SU-DHL-6 (cell line): ENCODE measurements at regions not wholly inside any gene's neighbourhood (a gene's known extent, or its start where the extent isn't known, plus 50 kb on each side); places are given as distances from the start of the nearest gene placed in this dataset.

Source experiments
- H2AFZ ChIP-seq: fragments of 200-600 bp; sonication (generic); 2 replicates; pipeline ENCODE4 v1.6.1; 2014; ENCODE audit warnings: low read depth, mild to moderate bottlenecking, moderate library complexity, mixed read lengths, antibody characterized with exemption, low read length; ENCODE audit not compliant: severe bottlenecking
- H3F3A ChIP-seq: fragments of 200-600 bp; shearing (Covaris generic); 2 replicates; pipeline ENCODE4 v1.6.0; 2016; ENCODE audit warnings: antibody characterized with exemption, mild to moderate bottlenecking; ENCODE audit not compliant: insufficient read depth
- H3K27ac ChIP-seq: fragments of 200-600 bp; sonication (generic); 2 replicates; pipeline ENCODE4 v1.5.1; 2016; ENCODE audit warnings: low read depth, mild to moderate bottlenecking, low read length, moderate library complexity, mixed read lengths
- H3K27me3 ChIP-seq: fragments of 200-600 bp; sonication (generic), shearing (Covaris generic); 2 replicates; pipeline ENCODE4 v1.6.0; 2014; ENCODE audit warnings: mild to moderate bottlenecking, low read length
- H3K36me3 ChIP-seq: fragments of 200-600 bp; sonication (generic); 2 replicates; pipeline ENCODE4 v1.6.1; 2014; ENCODE audit warnings: mild to moderate bottlenecking, low read length, mixed read lengths
- H3K4me2 ChIP-seq: fragments of 300-600, 200-600 bp; shearing (Covaris generic), sonication (generic); 2 replicates; pipeline ENCODE4 v1.6.0; 2014; ENCODE audit warnings: low read length, low read depth, mild to moderate bottlenecking; ENCODE audit not compliant: poor library complexity, severe bottlenecking
- H3K4me3 ChIP-seq: fragments of 200-600 bp; sonication (generic); 2 replicates; pipeline ENCODE4 v1.5.1; 2014; ENCODE audit warnings: antibody characterized with exemption, low read length, mild to moderate bottlenecking, mixed read lengths; ENCODE audit not compliant: insufficient read depth, poor library complexity, severe bottlenecking
- H3K79me2 ChIP-seq: fragments of 200-600 bp; sonication (generic); 2 replicates; pipeline ENCODE4 v1.6.1; 2014; ENCODE audit warnings: mild to moderate bottlenecking, low read length, moderate library complexity; ENCODE audit not compliant: insufficient read depth
- H3K9ac ChIP-seq: fragments of 200-600 bp; sonication (generic); 2 replicates; pipeline ENCODE4 v1.7.0; 2014; ENCODE audit warnings: mild to moderate bottlenecking, low read length
- H3K9me2 ChIP-seq: fragments of 200-600 bp; sonication (generic); replicated peaks from 2 replicates; pipeline ENCODE4 v1.6.1; 2014; ENCODE audit warnings: low read length; ENCODE audit not compliant: insufficient read depth
- H3K9me3 ChIP-seq: fragments of 200-600 bp; sonication (generic); 2 replicates; pipeline ENCODE4 v1.6.1; 2014; ENCODE audit warnings: low read length, mixed read lengths; ENCODE audit not compliant: insufficient read depth
- H4K20me1 ChIP-seq: fragments of 200-600 bp; sonication (generic); 2 replicates; pipeline ENCODE4 v1.6.1; 2014; ENCODE audit warnings: low read depth, mild to moderate bottlenecking, antibody characterized with exemption, low read length, moderate library complexity, mixed read lengths
- CTCF ChIP-seq: fragments of 200-600 bp; sonication (generic); IDR thresholded peaks from one replicate; pipeline ENCODE4 v1.5.1; 2017; ENCODE audit warnings: antibody characterized with exemption, mild to moderate bottlenecking, low read length, moderate library complexity; ENCODE audit not compliant: insufficient read depth, poor library complexity, severe bottlenecking
- EZH2phosphoT487 ChIP-seq: fragments of 200-600 bp; sonication (generic), shearing (Covaris generic); conservative IDR thresholded peaks from 2 replicates; pipeline ENCODE4 v1.6.1; 2018; ENCODE audit warnings: mild to moderate bottlenecking, antibody characterized with exemption, low read length, moderate library complexity, mixed read lengths

GRCh38 chr21:31521515-31521914 is 138.0 kb upstream of the SOD1 start:
- H3K9me3 ChIP-seq, result no peaks in the 10 kb centered on the region
- H4K20me1 ChIP-seq, result peaks cover 6% of the 10 kb centered on the region; the same call in 1 of the 2 replicates
- no peaks in the 10 kb centered on the region for H3K27me3 ChIP-seq
- TF ChIP-seq CTCF (no peak), EZH2phosphoT487 (no peak)
- H3F3A ChIP-seq, result no peaks in the 10 kb centered on the region
- H3K27ac ChIP-seq, result no peak overlapping the region
- H3K4me2 ChIP-seq, result no peak overlapping the region
- no peaks in the 10 kb centered on the region for H3K9me2 ChIP-seq
- no peak overlapping the region for H3K4me3 ChIP-seq
- H2AFZ ChIP-seq, result no peak overlapping the region
- peaks cover 55% of the 10 kb centered on the region for H3K79me2 ChIP-seq
- H3K36me3 ChIP-seq, result no peaks in the 10 kb centered on the region
- H3K9ac ChIP-seq, result no peak overlapping the region

GRCh38 chr21:31520561-31521098 is 138.9 kb upstream of the SOD1 start:
- Histone ChIP-seq H3K9me3 (no peaks in the 10 kb centered on the region), H4K20me1 (peaks cover 6% of the 10 kb centered on the region; the same call in 1 of the 2 replicates), H3F3A (no peaks in the 10 kb centered on the region), H2AFZ (no peak overlapping the region), H3K36me3 (no peaks in the 10 kb centered on the region), H3K4me3 (no peak overlapping the region), H3K79me2 (peaks cover 55% of the 10 kb centered on the region), H3K9me2 (no peaks in the 10 kb centered on the region), H3K9ac (no peak overlapping the region), H3K4me2 (no peak overlapping the region), H3K27me3 (no peaks in the 10 kb centered on the region), H3K27ac (no peak overlapping the region)
- TF ChIP-seq EZH2phosphoT487 (no peak), CTCF (no peak)

GRCh38 chr21:31518580-31518979 is 140.9 kb upstream of the SOD1 start:
- Histone ChIP-seq H3K36me3 (no peaks in the 10 kb centered on the region), H3K4me3 (no peak overlapping the region), H3K27me3 (no peaks in the 10 kb centered on the region), H3K4me2 (no peak overlapping the region), H3K27ac (no peak overlapping the region), H3K9ac (no peak overlapping the region), H3F3A (no peaks in the 10 kb centered on the region), H2AFZ (no peak overlapping the region), H3K9me2 (no peaks in the 10 kb centered on the region), H4K20me1 (peaks cover 6% of the 10 kb centered on the region; the same call in 1 of the 2 replicates), H3K9me3 (no peaks in the 10 kb centered on the region), H3K79me2 (peaks cover 58% of the 10 kb centered on the region)
- TF ChIP-seq EZH2phosphoT487 (no peak), CTCF (no peak)
